GM19351 (cell line): ENCODE measurements at regions not wholly inside any gene's neighbourhood (a gene's known extent, or its start where the extent isn't known, plus 50 kb on each side); places are given as distances from the start of the nearest gene placed in this dataset.

Experiments
- ATAC-seq: cut with Tn5 transposase; IDR thresholded peaks from one replicate; pipeline ENCODE4 v1.9.1; 2021; ENCODE audit warnings: mild to moderate bottlenecking, moderate library complexity; ENCODE audit not compliant: unreplicated experiment

DNA sequence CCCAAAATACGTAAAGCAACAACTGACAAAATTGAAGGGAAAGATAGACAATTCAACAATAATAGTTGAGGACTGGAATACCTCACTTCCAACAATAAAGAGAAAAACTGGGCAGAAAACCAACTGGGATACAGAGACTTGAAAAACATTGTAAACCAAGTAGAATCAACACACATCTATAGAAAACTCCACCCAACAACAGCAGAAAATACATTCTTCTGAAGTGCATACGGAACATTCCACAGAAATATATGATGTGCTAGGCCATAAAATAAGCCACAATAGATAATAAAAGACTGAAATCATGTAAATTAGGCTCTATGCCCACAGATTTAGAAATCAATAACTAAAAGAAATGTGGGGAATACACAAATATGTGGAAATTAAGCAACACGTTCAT is 98.4 kb upstream of the THBS1 start:
- no peak for ATAC-seq

DNA sequence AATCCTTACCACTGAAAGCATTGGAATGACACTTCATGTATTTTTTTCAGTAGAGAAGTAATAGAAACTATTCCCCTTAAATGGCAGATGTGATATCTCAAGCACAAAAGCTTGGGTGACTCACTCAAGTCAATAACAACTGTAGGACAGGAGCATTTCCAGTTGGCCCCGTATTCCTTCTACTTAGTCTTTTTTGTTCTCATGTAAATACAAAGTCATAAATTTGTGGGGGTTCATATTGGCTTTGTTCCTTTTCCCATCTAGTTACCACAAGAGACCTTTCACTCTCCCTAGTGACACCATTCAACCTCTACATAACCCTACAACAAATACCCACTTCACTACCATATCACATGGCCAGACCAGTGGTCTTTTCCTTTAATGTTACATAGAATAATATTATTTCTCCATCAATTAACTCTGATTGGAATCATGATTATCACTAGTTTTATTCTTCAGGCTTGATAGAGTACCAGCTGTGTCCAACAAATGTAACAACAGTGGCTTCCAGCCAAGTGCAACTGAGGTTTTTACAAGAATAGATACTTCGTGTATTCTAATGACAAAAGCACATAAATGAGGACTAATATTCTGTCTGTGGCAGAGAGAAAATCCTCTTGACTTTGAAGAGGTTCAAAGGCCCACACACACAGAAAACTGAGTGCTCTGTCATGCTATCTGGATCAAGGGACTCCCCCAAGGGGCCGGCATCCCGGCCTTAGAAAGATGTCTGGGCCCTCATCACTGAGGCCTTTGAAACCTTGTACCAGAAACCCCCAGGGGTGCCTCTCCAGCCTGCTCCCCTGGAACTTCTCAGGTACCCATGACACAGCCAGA is 94.0 kb upstream of the THBS1 start:
- no peak for ATAC-seq

DNA sequence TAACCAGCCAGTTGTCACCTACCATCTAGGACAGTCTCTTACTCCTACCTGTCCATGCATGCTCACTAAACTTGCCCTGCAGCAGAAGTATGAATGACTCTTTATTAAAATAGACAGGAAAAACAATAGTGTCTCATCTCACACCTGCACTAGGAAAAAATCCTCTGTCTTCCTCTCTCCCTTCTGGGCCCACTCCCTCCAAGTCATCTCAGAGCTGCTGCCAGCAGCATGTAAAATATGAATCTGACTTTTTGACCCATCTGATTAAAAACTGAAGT is 93.5 kb upstream of the THBS1 start:
- ATAC-seq = no peak

- no peak for ATAC-seq
Measured at GRCh38 chr15:39488516-39488915, 92.4 kb upstream of the THBS1 start.

- ATAC-seq = no peak
Measured at GRCh38 chr15:39488961-39489360, 91.9 kb upstream of the THBS1 start.

DNA sequence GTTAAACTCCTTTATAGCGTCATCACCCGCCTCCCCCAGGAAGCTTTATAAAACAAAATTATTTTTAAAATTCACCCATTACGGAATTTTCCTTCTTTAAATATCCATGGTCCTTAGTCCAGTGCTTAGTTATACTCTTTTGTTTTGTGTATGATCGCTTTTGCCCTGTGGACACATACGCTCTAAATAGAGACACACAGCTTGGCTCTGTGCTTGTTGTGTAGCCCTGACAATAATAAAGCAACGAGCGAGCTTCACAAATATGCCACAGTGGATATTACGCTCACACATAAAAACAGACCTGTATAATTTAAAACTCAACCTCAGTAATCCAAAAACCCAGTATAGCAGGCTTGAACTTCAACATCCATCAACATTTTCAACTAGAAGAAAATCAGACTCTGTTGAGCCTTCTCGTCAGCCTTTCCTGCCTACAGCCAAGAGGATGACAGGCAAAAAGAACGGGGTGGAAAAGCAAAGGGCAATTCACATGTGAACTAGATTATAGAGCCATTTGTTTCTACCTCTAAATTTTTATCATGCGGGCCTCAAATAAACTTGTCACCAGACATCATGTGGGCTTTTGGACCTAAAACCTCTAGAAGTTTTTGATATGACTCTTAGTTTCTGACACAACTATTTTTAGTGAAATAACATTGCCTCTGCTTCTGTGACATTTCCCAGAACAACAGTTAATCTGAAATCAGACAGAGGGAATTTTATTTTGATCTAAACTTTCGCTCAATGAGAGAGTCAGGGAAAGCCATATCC is 89.6 kb upstream of the THBS1 start:
- ATAC-seq = no peak

DNA sequence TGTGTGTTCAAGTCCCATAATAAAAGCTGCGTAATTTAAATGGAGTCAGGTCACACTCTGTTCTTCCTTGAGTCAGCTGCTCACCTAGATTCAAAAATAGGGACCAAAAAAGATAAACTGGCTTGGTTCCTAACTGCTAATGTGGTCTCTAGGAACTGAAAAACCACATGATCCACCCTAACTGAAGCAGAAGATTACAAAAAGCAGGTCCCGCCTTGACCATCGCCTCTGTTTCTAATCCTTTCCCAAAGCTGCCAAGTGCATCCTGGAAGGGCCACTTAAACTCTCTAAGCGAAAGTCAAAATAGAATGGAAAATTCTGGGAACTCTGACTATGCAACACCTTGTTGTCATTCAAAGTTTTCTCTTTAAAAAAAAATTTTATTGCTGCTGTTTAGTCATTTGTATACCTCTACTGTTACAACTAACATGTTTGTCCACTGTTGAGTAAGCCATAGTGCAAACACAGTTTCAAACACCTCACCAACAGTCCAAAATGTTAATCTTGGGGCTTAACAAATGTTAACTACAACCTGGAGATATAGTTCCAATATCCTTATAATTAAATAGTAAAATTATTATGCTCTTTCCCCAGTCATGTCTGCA is 88.9 kb upstream of the THBS1 start:
- no peak for ATAC-seq

DNA sequence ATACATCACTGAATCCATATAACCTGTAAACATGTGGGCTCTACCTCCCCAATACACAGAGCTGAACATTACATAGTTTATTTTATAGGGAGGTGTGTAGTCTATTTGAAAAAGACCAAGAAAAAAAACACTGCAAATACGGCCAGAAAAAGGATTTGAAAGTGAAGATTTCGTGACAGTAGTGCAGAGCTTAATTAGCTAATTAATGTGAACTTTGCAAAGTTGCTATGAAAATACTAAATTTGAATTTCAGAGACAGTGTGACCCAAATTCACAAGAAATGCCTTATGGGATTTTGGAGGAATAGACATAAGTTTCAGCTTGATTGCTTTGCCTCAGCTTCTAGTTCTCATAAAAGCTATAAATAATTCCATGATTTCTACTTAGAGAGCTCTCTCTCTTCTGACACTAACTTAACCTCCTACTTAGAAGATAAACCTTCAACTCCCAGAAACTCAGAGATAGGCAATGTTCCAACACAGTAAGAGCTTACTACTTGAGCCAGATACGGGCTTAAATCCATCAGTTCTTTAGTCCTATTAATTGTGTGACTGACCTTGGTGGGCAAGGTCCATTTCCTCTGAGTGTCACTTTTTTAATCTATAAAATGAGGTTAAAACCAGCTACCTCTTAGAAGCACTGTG is 87.3 kb upstream of the THBS1 start:
- ATAC-seq = no peak

- ATAC-seq = peak; percentile 71
Measured at GRCh38 chr15:39494462-39494861, 86.4 kb upstream of the THBS1 start.

DNA sequence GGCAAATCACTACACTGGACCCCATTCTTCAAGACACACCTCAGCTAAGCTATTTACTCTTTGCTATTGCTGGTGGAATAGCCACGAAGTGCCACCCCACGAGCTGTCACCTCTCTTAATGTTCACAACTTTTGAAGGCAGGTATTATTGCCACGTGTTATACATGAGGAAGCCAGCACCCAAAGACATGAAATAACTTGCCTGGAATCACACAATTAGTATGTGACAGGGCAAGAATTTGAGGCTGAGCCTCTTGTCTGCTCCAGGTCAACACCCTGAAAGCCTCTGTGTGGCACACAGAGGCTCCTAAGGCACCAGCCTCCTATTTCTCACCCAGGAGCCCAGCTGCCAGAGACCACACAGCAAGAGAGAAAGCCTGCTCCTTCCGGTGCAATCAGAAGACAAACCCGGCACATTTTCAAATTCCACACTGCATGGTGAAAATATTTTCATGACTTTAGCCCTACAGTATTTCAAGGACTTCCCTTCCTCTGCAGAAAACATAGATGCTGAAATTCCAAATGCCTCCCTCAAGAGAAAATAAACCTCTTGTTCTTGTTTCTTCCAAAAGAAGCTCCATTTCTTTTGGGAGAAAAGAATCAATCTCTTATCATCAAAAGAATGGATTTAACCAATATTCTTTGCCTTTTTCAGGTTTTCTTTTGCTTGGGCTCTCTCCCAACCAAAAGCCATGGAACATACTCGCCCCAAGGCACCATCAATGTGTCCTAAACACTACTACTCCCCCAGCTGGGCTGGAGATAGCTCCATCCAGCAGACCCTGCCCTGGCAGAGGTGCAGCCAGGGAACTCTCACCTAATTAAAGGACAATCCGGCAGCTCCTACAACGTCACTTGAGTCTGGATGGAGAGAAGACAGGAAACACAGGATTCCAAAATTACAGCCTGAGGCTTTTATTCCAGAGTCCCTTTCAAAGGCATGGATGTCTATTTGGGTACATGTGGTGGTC is 84.7 kb upstream of the THBS1 start:
- ATAC-seq = no peak

DNA sequence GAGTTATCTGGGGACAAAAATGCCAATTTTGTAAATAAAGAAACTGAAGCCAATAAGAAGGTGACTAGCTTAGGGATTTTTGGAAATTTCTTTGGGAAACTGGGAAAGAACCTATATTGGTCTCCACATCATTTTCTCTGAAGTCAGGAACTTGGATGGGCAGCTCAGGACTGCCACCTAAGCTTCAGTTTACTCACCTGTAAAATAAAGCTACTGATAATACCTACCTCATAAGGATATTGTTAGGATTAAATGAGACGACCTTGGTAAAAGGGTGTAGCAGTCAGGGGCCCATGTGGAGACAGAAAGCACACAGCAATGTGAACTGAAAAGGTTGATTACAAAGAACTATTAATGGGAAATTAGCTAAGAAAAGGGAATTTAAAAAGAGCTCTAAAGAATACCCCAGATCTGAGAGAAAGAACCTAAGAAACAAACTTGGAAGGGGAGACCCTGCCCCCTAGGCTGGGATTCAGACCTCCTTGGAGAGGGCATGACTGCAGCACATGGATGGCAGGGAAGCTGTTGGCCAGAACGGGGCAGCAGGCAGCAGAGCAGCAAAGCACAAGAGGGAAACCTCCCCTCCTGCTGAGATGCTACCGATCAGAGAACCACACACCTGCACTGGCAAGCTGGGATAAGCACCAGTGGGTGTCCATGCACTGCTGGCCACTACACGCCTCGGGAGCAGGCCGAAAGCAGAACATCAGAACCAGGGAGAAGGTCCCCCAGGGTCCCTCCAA is 83.7 kb upstream of the THBS1 start:
- no peak for ATAC-seq

DNA sequence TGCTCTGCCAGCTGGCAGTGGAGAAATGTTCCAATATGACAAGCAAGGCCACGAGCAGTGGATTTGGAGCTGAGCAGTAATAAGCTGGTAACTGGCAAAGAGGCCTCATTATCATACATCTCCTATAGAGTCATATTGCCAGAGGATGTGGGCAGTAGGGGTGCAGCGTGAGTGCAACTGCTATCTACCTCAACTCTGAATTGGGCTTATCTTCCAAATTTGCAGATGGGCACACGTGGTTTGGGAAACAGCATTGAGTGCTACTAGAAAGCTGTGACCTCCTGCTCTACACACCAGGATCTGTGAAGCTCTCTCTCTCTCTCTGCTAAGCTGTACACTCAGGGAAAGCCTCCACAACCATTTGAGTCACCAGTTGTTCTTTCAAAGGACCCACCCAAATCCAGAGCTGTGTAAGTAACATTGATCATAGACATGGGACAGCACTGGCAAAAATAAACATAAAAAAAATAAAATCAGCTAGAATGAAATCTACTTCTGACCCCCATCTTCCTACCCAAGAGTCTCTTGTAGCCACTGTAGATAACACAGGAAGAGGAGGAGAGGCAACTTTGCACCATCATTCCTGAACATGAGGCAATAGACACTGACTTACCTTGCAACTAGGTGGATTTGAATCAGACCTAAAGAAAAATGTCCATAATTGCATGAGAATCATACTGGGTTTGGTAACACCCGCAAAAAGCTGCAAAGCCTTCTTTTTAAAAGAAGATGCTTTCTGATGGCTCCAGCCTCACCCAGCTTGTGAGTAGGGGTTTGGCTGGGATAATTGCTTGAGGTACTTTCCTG is 82.9 kb upstream of the THBS1 start:
- ATAC-seq = no peak

DNA sequence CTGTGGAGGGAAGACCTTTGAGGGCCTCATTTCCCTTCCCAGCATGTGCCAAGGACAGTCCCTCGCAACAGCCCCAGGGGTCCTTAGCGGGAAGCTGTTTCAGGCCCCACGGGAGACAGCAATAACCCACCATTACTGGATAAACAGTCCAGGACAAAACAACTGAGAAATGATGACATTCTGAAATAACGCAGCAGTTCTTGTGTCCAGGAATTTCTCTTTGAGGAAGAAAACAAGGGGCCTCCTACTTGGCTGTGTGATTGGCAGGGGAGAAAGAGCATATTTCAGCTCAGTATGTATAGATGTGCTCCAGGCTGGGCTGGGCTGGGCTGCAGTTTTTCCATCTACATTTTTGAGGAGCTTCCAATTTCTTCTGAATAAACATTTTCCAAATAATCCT is 82.2 kb upstream of the THBS1 start:
- ATAC-seq = no peak

GRCh38 chr15:39499042-39499441 is 81.8 kb upstream of the THBS1 start:
- ATAC-seq = no peak

DNA sequence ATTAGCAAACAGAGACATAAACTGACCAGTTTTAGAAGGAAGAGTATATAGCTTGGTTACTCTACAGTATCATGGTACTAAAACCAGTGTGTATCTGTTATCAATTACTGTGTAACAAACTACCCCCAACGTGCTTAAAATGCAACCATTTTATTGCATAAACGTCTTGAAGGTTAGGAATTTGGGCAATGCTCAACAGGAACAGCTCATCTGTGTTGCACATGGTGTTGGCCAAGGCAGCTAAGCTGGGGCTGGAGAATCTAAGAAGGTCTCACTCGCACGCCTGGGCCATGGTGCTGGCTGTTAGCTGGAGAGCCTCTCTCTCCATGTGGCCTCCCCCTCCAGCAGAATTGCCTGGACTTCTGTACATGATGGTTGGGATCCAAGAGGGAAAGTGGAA is 81.2 kb upstream of the THBS1 start:
- ATAC-seq = no peak

- ATAC-seq = no peak
Measured at GRCh38 chr15:39501366-39502081, 79.4 kb upstream of the THBS1 start.

- ATAC-seq = peak; percentile 50
Measured at GRCh38 chr15:39502082-39502447, 78.8 kb upstream of the THBS1 start.

DNA sequence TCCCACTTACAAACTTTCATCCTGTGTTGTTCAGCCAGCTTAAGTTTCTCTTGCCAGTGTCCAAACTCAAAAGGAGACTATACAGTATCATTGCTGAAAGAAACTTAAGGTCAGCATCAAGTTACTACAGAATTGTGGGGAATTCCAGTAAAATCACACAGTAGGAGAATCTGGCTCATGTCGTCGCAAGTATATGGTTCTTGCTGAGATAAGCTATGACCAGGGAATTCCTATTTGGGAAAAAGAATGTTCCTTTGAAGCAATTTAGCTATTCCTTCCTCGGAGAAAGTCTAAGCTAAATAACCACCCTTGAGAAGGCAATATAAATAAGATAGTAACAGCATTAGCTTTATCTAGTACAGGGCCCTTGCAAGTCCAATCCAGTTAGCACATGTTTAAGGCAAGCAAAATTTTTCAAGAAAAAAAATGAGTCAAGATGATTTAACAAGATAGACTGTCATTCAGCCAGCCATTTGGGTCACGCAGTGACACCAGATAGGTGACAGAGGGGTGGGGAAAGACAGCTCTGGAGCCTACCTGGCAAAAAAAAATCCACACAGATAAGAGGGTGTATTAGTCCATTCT is 78.2 kb upstream of the THBS1 start:
- no peak for ATAC-seq
